ENCODE measurements at regions not wholly inside any gene's neighbourhood (a gene's known extent, or its start where the extent isn't known, plus 50 kb on each side); places are given as distances from the start of the nearest gene placed in this dataset.

DNA sequence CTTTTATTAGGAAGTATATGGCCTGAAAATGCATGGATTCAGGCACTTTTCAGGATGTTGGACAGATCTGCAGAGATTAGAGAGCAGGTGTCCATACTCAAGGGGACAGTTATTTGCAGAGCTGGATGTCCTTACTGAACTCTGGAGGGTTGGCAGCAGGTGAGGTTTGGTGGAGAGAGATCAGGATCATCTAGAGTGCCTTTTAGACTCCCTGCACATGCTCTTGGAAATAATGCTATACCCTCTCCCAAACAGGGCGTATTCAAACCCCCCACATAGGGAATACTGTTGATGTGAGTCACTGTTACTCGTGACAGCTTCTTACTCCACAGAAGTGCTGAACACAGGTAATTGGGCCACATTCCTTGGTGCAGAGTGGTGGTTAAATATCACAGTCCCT, 725.7 kb upstream of the SGCG start:
- Mint-ChIP-seq H3K9me3 (no peaks in the 10 kb centered on the region), H3K27ac (no peak overlapping the region), H3K4me1 (ENCODE audit: low read depth) (no peaks in the 10 kb centered on the region), H3K36me3 (ENCODE audit: low read depth) (no peaks in the 10 kb centered on the region), H3K27me3 (no peaks in the 10 kb centered on the region), H3K4me3 (no peak overlapping the region)

DNA sequence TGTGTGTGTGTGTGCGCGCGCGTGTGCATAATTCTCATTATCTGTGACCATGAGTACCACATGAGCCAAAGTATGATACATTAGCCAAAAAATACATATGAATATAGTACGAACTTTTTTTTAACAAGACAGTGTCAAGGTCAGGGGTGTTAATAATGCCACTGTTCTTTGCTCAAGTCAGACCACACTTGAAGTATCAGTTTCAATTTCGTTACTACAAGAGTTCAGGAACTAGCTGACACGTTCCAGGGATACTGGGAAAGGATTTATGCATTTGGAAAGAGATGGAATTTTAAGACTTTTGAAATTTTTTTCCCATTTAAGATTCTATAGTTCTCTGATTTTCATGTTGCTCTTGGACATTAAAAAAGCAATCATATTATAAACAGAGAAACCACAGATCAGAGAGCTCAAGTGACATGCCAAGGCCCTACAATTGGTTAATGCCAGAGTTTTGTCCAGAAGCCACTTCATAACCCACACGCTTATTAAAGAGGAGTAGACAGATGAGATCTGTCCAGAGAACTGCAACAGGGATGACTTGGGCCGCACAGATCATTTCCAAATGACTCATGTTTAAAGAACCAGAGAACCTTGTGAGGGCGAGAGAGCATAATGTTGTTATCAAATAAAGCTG, 718.8 kb upstream of the SGCG start:
- no peaks in the 10 kb centered on the region for H3K27me3 Mint-ChIP-seq
- no peaks in the 10 kb centered on the region for H3K9me3 Mint-ChIP-seq

DNA sequence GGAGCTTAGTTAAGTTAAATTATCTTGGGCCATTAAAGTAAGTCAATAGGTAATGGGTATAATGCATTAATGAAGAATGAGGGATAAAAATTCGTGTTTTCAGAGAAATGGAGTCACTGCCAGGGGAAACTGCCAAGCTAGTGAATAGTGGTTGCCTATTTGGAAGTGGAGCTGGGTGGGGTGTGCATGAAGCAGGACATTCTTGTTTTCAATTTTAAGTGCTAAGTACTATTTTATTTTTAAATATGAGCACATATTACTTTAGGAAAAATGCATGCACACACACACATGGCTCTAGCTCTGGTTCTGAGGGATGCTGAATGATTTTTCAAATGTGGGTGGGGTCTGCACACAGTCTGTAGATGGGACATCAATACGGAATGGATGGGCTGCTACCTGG, 717.7 kb upstream of the SGCG start:
- Mint-ChIP-seq H3K4me1 (ENCODE audit: low read depth) (no peaks in the 10 kb centered on the region), H3K4me3 (no peak overlapping the region), H3K27me3 (no peaks in the 10 kb centered on the region), H3K27ac (no peak overlapping the region), H3K36me3 (ENCODE audit: low read depth) (no peaks in the 10 kb centered on the region), H3K9me3 (no peaks in the 10 kb centered on the region)

More for the DNA sequence above, 718.8 kb upstream of the SGCG start:
- Mint-ChIP-seq H3K4me3 (no peak overlapping the region), H3K4me1 (ENCODE audit: low read depth) (no peaks in the 10 kb centered on the region), H3K27ac (no peak overlapping the region), H3K36me3 (ENCODE audit: low read depth) (no peaks in the 10 kb centered on the region)

DNA sequence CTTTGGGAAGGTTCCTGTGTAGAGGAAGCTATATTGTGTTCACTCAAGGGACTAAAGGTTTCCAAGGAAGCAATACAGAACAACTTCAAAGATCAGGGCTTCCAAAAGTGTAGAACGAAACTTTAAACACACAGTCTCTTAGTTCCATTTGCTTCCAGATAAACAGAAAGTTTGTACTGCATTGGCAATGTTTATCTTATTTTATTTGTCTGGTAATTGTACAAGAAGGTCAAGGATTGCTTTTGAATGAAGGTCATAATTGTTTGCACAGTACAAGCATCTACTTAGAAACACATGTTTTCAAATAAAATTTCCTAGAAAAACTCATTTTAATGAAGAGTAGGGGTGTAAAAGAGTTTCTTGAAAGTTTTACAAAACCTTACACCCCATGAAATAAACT, 712.7 kb upstream of the SGCG start:
- H3K36me3 Mint-ChIP-seq (ENCODE audit: low read depth), result no peaks in the 10 kb centered on the region
- H3K9me3 Mint-ChIP-seq, result no peaks in the 10 kb centered on the region
- no peaks in the 10 kb centered on the region for H3K27me3 Mint-ChIP-seq
- H3K27ac Mint-ChIP-seq, result no peak overlapping the region
- no peak overlapping the region for H3K4me3 Mint-ChIP-seq
- no peaks in the 10 kb centered on the region for H3K4me1 Mint-ChIP-seq (ENCODE audit: low read depth)

DNA sequence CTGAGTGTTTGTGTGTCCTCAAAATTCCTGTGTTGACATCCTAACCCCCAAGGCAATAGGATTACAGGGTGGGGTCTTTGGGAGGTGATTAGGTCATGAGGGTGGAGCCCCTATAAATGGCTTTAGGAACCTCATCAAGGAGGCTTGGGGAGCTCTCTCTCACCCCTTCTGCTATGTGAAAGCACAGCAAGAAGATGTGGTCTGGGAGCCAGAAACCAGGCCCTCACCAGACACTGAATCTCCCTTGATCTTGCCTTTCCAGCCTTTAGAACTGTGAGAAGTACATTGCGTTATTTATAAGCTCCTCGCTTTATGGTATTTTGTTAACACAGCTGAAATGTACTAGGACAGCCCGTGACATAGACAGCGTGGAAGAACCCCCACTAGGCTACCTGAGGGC, 712.0 kb upstream of the SGCG start:
- Mint-ChIP-seq H3K4me3 (no peak overlapping the region), H3K27me3 (no peaks in the 10 kb centered on the region)

DNA sequence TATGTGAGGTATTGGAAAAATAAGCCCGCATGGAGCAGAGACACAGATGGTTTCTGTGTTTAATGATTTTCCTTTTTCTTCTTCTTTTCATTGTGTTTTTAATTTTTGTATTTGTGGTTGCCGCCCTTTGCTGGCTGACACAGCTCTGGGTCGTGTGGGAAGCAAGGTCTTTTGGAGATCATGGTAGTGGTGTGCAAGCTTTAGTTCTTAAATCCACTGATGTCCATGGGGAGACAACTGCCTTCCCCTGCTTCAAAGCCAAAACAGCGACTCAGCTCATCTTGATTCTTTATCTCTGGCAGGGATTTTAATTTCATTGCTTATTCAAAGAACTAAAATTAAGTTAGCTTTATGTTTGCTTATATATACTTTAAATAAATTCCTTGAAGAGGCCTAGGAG, 711.3 kb upstream of the SGCG start:
- no peaks in the 10 kb centered on the region for H3K4me1 Mint-ChIP-seq (ENCODE audit: low read depth)
- H3K36me3 Mint-ChIP-seq (ENCODE audit: low read depth), result no peaks in the 10 kb centered on the region
- H3K9me3 Mint-ChIP-seq, result no peaks in the 10 kb centered on the region
- no peak overlapping the region for H3K4me3 Mint-ChIP-seq
- no peaks in the 10 kb centered on the region for H3K27me3 Mint-ChIP-seq
- no peak overlapping the region for H3K27ac Mint-ChIP-seq

More for the DNA sequence above, 712.0 kb upstream of the SGCG start:
- Mint-ChIP-seq H3K36me3 (ENCODE audit: low read depth) (no peaks in the 10 kb centered on the region), H3K9me3 (no peaks in the 10 kb centered on the region), H3K4me1 (ENCODE audit: low read depth) (no peaks in the 10 kb centered on the region), H3K27ac (no peak overlapping the region)

DNA sequence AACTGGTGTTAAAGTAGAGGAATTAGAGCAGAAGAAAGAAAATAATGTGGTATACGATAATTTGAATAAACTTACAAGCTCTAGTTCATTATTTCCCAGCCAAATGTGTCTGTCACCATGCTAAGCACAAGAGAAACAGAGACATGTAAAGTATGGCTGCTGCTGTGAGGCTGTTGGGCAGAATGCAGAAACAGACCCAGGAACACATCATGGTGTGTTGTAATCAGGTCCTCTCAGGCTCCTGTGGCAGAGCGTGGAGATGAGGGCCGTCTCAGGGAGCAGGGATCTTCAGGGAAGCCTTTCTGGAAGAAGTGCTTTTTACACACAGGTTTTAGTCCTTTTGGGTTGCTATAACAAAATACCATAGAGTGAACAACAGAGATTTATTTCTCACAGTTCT, 710.7 kb upstream of the SGCG start:
- Mint-ChIP-seq H3K4me1 (ENCODE audit: low read depth) (no peaks in the 10 kb centered on the region), H3K27ac (no peak overlapping the region), H3K36me3 (ENCODE audit: low read depth) (no peaks in the 10 kb centered on the region), H3K4me3 (no peak overlapping the region), H3K27me3 (no peaks in the 10 kb centered on the region), H3K9me3 (no peaks in the 10 kb centered on the region)

DNA sequence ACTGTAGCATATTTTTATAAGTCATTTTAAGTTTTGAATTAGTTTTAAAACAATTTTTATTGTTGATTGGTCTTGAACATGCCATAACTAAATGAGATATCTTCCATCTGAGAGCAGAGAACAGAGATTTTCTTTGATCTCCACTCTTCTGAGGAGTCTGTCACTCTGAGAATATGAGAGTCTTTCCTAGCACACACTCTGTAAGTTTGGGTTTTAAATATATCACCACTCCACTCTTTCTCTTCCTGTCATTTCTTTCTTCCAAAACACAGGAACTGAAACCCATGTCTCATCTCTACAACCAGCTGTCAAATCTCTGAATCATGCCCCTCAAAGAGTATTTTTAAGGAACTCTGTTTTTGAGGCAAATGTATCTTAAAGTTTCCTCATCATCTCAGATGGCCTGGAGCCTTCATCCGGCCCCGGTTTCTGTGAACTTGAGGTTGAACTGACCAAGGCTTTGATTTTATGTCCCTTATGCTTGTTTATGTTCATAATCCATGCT, 698.2 kb upstream of the SGCG start:
- Mint-ChIP-seq H3K4me3 (no peak overlapping the region), H3K27me3 (no peaks in the 10 kb centered on the region), H3K9me3 (peaks cover 3% of the 10 kb centered on the region), H3K36me3 (ENCODE audit: low read depth) (no peaks in the 10 kb centered on the region), H3K27ac (no peak overlapping the region), H3K4me1 (ENCODE audit: low read depth) (no peaks in the 10 kb centered on the region)

DNA sequence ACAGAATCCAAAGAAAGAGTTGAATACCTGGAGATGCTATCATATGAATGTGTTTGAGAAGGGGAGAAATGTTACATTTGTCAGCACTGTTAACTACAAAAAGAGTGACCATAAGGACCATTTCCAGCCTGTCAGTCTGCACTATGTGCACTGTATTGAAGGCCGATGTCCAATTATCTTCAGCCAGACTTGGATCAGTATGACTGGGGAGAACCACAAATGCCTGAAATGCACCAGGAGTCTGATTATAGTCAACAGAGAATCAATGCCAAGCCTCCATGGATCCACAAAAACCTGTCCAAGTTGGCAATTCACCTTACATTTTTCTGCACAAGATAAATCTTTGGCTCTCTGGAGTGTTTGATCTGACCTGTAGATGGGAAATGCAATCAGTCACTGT, 697.5 kb upstream of the SGCG start:
- H3K27ac Mint-ChIP-seq, result no peak overlapping the region
- H3K4me3 Mint-ChIP-seq, result no peak overlapping the region
- no peaks in the 10 kb centered on the region for H3K36me3 Mint-ChIP-seq (ENCODE audit: low read depth)

DNA sequence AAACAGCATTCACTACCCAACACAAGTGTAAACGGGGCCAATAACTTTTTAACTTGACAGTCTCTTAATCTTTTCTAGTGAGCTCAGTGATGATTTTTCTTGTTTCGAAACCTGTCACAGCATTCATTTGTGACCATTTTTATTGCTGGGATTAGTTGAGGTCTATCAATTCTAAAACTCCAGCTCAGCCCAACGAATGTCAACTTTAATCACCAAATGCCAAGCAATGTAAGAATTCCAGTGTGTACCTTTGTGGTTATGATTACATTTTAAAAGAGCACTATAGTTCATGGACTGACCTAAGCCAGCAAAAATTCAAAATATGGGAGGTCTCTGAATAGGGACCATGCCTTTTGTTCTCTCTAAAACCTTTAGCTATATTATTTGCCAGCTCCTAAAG, 694.3 kb upstream of the SGCG start:
- H3K9me3 Mint-ChIP-seq, result no peaks in the 10 kb centered on the region
- no peaks in the 10 kb centered on the region for H3K36me3 Mint-ChIP-seq (ENCODE audit: low read depth)
- no peaks in the 10 kb centered on the region for H3K27me3 Mint-ChIP-seq
- H3K4me3 Mint-ChIP-seq, result no peak overlapping the region
- H3K4me1 Mint-ChIP-seq (ENCODE audit: low read depth), result no peaks in the 10 kb centered on the region
- H3K27ac Mint-ChIP-seq, result no peak overlapping the region

More for the DNA sequence above, 697.5 kb upstream of the SGCG start:
- H3K4me1 Mint-ChIP-seq (ENCODE audit: low read depth), result no peaks in the 10 kb centered on the region
- H3K27me3 Mint-ChIP-seq, result no peaks in the 10 kb centered on the region
- peaks cover 3% of the 10 kb centered on the region for H3K9me3 Mint-ChIP-seq

DNA sequence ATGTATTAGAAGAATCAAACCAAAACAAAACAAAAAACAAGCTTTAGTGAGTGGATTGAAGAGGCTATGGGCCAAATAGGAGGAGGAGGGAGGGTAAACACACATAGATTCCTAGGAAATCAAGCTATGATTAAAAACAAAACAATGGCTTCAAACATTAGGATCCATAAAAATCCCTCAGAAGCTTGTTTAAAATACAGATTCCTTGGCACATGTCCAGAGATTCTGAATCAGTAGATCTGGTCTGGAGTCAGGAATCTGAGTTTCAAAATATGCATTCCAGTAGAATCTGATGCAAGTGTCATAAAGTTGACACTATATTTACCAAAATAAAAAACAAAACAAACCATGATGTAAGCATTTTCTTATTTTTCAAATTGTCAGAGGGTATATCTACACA, 692.8 kb upstream of the SGCG start:
- no peaks in the 10 kb centered on the region for H3K4me1 Mint-ChIP-seq (ENCODE audit: low read depth)
- no peaks in the 10 kb centered on the region for H3K36me3 Mint-ChIP-seq (ENCODE audit: low read depth)
- H3K27me3 Mint-ChIP-seq, result no peaks in the 10 kb centered on the region
- no peaks in the 10 kb centered on the region for H3K9me3 Mint-ChIP-seq
- H3K27ac Mint-ChIP-seq, result no peak overlapping the region
- no peak overlapping the region for H3K4me3 Mint-ChIP-seq

DNA sequence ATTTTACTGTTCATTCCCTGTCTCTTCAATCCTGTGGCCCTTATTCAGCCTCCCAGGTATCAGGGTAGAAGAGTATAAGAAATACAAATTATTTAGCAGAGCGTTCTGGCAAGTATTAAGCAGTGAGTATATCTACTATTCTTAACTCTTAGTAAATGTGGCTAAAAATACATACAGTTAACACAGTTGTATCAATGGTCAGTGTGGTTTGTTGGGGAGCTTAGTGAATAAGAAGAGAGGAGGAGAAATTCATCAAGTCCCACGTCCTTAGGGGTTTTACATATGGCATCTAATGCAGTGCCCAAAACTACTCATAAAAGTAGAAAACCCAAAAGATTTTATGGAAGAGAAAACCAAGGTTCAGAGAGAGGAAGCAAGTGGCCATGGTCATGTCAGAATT, 691.0 kb upstream of the SGCG start:
- Mint-ChIP-seq H3K4me3 (no peak overlapping the region), H3K27ac (no peak overlapping the region), H3K36me3 (ENCODE audit: low read depth) (no peaks in the 10 kb centered on the region), H3K27me3 (no peaks in the 10 kb centered on the region), H3K4me1 (ENCODE audit: low read depth) (no peaks in the 10 kb centered on the region), H3K9me3 (peaks cover 3% of the 10 kb centered on the region)

DNA sequence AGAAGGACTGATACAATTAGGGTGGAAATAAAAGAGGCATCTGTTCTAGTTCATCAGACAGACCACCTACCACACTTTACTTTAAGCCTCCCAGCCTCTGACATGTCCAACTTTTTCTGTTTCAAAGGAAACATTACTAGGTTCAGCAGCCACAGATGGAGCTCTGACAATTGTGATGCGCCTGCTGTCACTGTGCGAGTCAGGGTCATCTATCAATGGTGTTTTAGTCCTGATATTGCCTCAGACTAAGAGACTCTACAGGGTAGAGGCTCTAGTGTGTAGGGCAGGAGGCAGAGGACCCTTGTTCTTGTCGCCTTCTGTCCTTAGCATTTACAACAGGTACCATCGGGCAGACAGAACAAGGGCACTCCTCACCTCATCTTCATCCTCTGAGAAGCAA, 685.0 kb upstream of the SGCG start:
- no peaks in the 10 kb centered on the region for H3K4me1 Mint-ChIP-seq (ENCODE audit: low read depth)
- H3K36me3 Mint-ChIP-seq (ENCODE audit: low read depth), result no peaks in the 10 kb centered on the region
- no peak overlapping the region for H3K27ac Mint-ChIP-seq
- H3K4me3 Mint-ChIP-seq, result no peak overlapping the region
- peaks cover 6% of the 10 kb centered on the region for H3K9me3 Mint-ChIP-seq
- peaks cover 6% of the 10 kb centered on the region for H3K27me3 Mint-ChIP-seq

DNA sequence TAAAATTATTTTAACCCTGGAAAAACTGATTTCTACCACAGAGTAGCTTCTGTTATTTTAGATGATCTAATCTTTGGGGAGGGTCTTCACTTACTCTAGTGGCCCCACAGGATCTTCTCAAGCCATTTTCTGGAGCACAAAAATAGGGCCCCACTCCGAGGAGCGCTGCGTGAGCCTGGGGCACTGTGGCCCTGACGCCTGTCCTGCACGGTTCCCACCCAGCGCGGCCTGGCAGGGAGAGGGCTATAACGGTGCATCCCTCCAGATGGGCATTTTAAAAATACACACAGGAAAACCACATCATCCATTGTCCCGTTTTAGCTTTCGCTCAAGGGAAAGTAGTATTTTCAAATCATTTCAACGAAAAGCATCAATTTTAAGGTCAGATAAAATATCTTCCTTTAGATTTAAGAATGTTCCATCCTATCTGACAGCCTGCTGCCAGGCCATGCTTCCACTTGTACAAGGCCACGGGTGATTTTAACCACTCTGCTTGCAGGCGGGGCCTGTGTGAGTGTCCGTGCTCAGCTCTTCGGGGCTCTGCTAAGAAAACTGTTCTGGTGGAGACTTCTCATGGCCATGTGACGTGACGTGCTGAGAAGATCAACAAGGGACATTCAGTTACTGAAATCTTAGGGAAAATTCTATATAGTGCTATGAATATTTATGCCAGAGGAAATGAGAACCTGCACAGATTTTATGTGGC, 683.8 kb upstream of the SGCG start:
- Mint-ChIP-seq H3K36me3 (ENCODE audit: low read depth) (no peaks in the 10 kb centered on the region), H3K9me3 (peaks cover 6% of the 10 kb centered on the region), H3K27me3 (peaks cover 6% of the 10 kb centered on the region), H3K27ac (no peak overlapping the region), H3K4me3 (no peak overlapping the region), H3K4me1 (ENCODE audit: low read depth) (no peaks in the 10 kb centered on the region)

DNA sequence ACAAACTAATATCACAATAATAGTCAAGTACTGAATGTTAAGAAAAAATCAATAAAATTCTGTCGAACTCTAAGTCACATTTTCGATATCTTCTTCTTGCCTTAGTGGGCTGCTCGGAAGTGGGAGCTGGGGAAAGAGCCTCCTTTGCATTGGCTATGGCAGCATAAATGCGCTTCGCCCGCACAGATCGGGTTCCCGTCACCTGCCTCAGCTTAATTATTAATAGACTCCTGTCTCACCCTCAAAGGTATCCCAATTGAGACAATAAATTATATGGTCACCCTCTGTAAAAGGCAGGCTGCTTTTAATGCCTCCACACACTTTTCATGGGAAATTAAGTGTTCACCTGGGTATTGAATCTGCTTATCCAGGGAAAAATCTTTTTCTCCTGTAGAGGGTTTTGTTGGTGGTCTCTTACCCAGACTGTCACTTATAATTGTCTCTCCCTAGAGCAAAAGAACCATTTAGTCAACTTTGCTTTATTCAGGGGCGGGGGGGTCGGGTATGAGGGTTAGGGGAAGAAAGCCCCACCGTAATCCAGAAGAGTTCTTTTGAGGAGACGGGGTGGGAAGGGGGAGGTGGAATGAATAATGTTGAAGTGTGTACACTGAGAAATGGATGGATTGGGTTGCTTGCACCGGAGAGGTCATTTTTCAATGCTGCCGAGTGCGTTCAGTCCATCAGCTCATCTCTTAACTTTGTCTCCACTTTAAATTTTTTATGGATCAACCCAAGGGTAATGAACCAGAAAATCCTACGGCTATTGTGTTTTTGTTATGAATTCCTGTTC, 682.6 kb upstream of the SGCG start:
- Mint-ChIP-seq H3K36me3 (ENCODE audit: low read depth) (no peaks in the 10 kb centered on the region), H3K9me3 (peaks cover 6% of the 10 kb centered on the region), H3K27ac (no peak overlapping the region), H3K4me1 (ENCODE audit: low read depth) (no peaks in the 10 kb centered on the region), H3K27me3 (peaks cover 6% of the 10 kb centered on the region), H3K4me3 (no peak overlapping the region)
